Smooth muscle cell (in vitro differentiated cells): ENCODE measurements at regions not wholly inside any gene's neighbourhood (a gene's known extent, or its start where the extent isn't known, plus 50 kb on each side); places are given as distances from the start of the nearest gene placed in this dataset.

Source experiments
- DNase-seq: peaks from one replicate; lab custom pipeline; 2025; ENCODE audit not compliant: unreplicated experiment; lab: John Stamatoyannopoulos, UW
- H2AFZ ChIP-seq: fragments of 200-600 bp; sonication (generic); 2 replicates; pipeline ENCODE4 v1.6.0; 2016; ENCODE audit warnings: antibody characterized with exemption, low read depth, mild to moderate bottlenecking
- H3F3A ChIP-seq: fragments of 200-600 bp; sonication (generic); 2 replicates; pipeline ENCODE4 v1.6.0; 2017; ENCODE audit warnings: antibody characterized with exemption, low read depth
- H3K27ac ChIP-seq: fragments of 200-600 bp; sonication (generic); 2 replicates; pipeline ENCODE4 v1.5.1; 2016; ENCODE audit warnings: low read depth, mild to moderate bottlenecking
- H3K27me3 ChIP-seq: fragments of 200-600 bp; sonication (generic); 2 replicates; pipeline ENCODE4 v1.6.1; 2016; ENCODE audit warnings: low read depth, mild to moderate bottlenecking
- H3K36me3 ChIP-seq: fragments of 200-600 bp; sonication (generic); 2 replicates; pipeline ENCODE4 v1.5.1; 2016; ENCODE audit warnings: low read depth
- H3K4me1 ChIP-seq: fragments of 200-600 bp; sonication (generic); 2 replicates; pipeline ENCODE4 v1.5.1; 2016; ENCODE audit warnings: low read depth
- H3K4me2 ChIP-seq: fragments of 200-600 bp; sonication (generic); 2 replicates; pipeline ENCODE4 v1.6.0; 2016; ENCODE audit warnings: mild to moderate bottlenecking
- H3K4me3 ChIP-seq: fragments of 200-600 bp; sonication (generic); 2 replicates; pipeline ENCODE4 v1.5.1; 2016; ENCODE audit warnings: mild to moderate bottlenecking
- H3K79me2 ChIP-seq: fragments of 200-600 bp; sonication (generic); 2 replicates; pipeline ENCODE4 v1.6.0; 2016; ENCODE audit warnings: low read depth, mild to moderate bottlenecking
- H3K9ac ChIP-seq: fragments of 200-600 bp; sonication (generic); 2 replicates; pipeline ENCODE4 v1.6.0; 2016; ENCODE audit warnings: low read depth
- H3K9me3 ChIP-seq: fragments of 200-600 bp; sonication (generic); replicated peaks from 2 replicates; pipeline ENCODE4 v1.5.1; 2016; ENCODE audit warnings: low read depth
- H4K20me1 ChIP-seq: fragments of 200-600 bp; sonication (generic); 2 replicates; pipeline ENCODE4 v1.6.0; 2016; ENCODE audit warnings: low read depth
- CTCF ChIP-seq: fragments of 200-600 bp; sonication (generic); IDR thresholded peaks from 2 replicates; pipeline ENCODE4 v1.5.1; 2017; ENCODE audit warnings: borderline replicate concordance, mild to moderate bottlenecking, antibody characterized with exemption; ENCODE audit not compliant: insufficient read depth, poor library complexity, severe bottlenecking
- WGBS: methylation state at CpG from one replicate; pipeline ENCODE4 v1.1.7; 2016; ENCODE audit warnings: low lambda C conversion rate; 5-methylcytosine and 5-hydroxymethylcytosine counted together

- no peak overlapping the region for H3K27ac ChIP-seq
- no peaks in the 10 kb centered on the region for H3K36me3 ChIP-seq
- H3K9me3 ChIP-seq = no peaks in the 10 kb centered on the region
- no peak overlapping the region for H3K4me2 ChIP-seq
- no peaks in the 10 kb centered on the region for H3K79me2 ChIP-seq
- H3F3A ChIP-seq = no peaks in the 10 kb centered on the region
- no peak for DNase-seq
- H3K27me3 ChIP-seq = no peaks in the 10 kb centered on the region
- no peak overlapping the region for H3K4me3 ChIP-seq
- no peaks in the 10 kb centered on the region for H4K20me1 ChIP-seq
- H2AFZ ChIP-seq = no peak overlapping the region
- WGBS = 96% methylated on average over 4 of the region's 4 CpGs
- H3K4me1 ChIP-seq = no peaks in the 10 kb centered on the region
- H3K9ac ChIP-seq = no peak overlapping the region
- no peak for TF ChIP-seq CTCF
Measured at GRCh38 chr4:13133700-13134099, 350.4 kb downstream of the RAB28 start.

- TF ChIP-seq CTCF = no peak
- no peaks in the 10 kb centered on the region for H3K9me3 ChIP-seq
- H3K9ac ChIP-seq = no peak overlapping the region
- no peaks in the 10 kb centered on the region for H4K20me1 ChIP-seq
- no peaks in the 10 kb centered on the region for H3K4me1 ChIP-seq
- H2AFZ ChIP-seq = no peak overlapping the region
- H3K4me3 ChIP-seq = no peak overlapping the region
- no peak overlapping the region for H3K4me2 ChIP-seq
- H3K79me2 ChIP-seq = no peaks in the 10 kb centered on the region
- H3K27me3 ChIP-seq = no peaks in the 10 kb centered on the region
- no peak overlapping the region for H3K27ac ChIP-seq
- 59% methylated on average over 3 of the region's 3 CpGs for WGBS
- H3K36me3 ChIP-seq = no peaks in the 10 kb centered on the region
- no peak for DNase-seq
- no peaks in the 10 kb centered on the region for H3F3A ChIP-seq
Measured at GRCh38 chr4:13130848-13131247, 353.3 kb downstream of the RAB28 start.

GRCh38 chr4:13129095-13129494, 355.0 kb downstream of the RAB28 start:
- 87% methylated on average over 5 of the region's 5 CpGs for WGBS
- Histone ChIP-seq H3K27me3 (no peaks in the 10 kb centered on the region), H3F3A (no peaks in the 10 kb centered on the region), H3K4me2 (no peak overlapping the region), H3K9ac (no peak overlapping the region), H3K79me2 (no peaks in the 10 kb centered on the region), H4K20me1 (no peaks in the 10 kb centered on the region), H3K9me3 (no peaks in the 10 kb centered on the region), H3K27ac (no peak overlapping the region), H3K4me3 (no peak overlapping the region), H3K36me3 (no peaks in the 10 kb centered on the region), H2AFZ (no peak overlapping the region), H3K4me1 (no peaks in the 10 kb centered on the region)
- TF ChIP-seq CTCF = no peak
- no peak for DNase-seq
